Skeletal muscle cell (primary cell): ENCODE measurements at regions not wholly inside any gene's neighbourhood (a gene's known extent, or its start where the extent isn't known, plus 50 kb on each side); places are given as distances from the start of the nearest gene placed in this dataset.
"Not testable (repeated sequence)": the region's sequence is repeated elsewhere in the genome, so short reads cannot be mapped to it uniquely, and the experiment has no call there.

ENCODE experiments used
- DNase-seq: peaks from one replicate; pipeline ENCODE4 v3.0.0-alpha.2; 2010; ENCODE audit warnings: low read depth
- H3K4me3 ChIP-seq: 2 replicates; pipeline ENCODE4 v1.5.1; 2011; ENCODE audit warnings: low read depth, mild to moderate bottlenecking, control low read depth, low read length, moderate library complexity

DNA sequence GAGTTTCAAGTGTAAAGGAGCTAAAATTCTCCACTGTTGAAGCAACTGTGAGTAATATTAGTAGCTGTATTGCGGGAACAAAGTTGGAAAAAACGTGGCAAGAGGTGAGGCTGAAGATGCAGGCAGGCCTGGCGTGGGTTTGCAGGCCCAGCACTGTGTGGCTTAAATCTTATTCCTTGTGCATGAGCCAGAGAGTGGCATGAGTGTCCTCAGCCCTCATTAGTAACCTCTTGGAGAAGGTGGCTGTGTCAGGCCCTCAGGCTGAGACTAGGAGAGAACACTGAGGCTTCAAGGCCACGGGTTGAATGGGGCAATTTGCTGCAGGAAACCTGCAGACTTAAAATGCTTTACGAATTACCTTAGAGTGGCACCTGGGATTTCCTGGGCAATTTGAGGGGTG is 372.7 kb upstream of the CITED2 start:
- DNase-seq = no peak
- no peak overlapping the region for H3K4me3 ChIP-seq

DNA sequence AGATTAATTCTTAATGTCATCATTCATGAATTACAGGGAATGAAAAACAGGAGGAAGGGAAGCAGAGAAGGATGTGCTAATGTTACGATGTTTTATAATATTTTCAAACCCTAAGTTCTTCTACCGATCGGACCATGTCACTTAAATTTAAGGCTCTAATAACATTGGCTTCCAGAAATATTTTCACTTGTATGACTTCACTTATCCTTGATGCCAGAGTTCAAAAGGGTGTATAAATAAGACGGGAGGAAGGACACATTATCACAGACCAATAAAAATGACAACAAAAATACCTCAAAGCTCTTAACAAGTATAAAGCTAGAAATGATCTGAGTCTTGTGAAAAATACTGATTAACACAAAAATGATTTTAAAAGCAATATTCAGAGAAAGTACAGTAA is 370.4 kb upstream of the CITED2 start:
- no peak overlapping the region for H3K4me3 ChIP-seq
- DNase-seq = no peak

DNA sequence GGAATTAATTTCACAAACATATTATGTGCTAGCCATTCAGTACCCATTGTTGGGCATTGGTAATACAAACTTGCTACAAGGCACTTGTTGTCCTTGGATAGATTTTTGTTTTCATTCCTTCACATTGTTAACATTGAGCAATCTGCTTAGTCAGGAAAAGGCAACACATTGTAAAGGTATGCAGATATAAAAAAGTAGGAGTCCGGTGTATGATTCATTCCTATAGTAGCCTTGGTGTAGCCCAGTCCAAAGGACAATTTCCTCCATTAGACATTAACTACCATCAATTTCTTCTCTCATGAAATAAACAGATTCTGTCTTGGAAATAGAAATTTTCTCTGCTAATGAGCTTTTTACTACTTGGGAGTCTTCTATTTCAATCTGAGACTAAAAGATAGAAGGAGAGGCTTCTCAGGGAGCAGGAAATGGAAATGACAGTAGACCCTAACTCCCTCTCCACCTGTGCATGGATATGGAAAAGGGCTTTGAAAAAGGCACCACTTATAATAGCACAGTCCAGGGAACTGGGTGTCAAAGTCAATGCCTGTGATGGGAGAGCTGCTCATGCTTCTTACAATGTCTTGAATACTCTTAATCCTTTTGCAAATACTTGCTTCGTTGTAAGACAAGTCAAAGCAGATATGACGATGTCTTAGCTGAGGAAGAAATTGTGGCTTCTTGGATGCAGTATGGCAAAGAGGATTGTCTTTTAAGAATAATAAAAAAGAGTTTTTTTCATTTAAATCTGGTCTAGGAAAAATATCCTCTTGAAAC is 369.4 kb upstream of the CITED2 start:
- peak; percentile 88 for DNase-seq
- H3K4me3 ChIP-seq = no peak overlapping the region

DNA sequence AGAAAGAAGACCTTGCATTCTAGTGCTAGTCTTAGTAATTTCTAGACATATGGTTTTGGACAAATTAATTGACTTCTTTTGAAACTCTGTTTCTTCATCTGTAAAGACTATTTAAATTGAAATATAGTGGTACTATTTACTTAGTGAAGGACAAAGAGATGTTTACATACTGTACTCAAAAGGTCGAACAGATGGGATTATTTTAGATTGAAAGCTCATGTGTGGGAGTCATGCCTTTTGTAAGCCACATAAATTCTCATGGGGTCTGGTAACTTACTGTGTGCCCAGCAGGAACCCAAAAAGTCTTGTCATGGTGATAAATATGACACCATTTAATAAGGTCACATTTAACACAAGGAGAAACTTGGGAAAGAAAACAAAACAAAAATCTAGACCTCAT is 368.2 kb upstream of the CITED2 start:
- no peak overlapping the region for H3K4me3 ChIP-seq
- no peak for DNase-seq

DNA sequence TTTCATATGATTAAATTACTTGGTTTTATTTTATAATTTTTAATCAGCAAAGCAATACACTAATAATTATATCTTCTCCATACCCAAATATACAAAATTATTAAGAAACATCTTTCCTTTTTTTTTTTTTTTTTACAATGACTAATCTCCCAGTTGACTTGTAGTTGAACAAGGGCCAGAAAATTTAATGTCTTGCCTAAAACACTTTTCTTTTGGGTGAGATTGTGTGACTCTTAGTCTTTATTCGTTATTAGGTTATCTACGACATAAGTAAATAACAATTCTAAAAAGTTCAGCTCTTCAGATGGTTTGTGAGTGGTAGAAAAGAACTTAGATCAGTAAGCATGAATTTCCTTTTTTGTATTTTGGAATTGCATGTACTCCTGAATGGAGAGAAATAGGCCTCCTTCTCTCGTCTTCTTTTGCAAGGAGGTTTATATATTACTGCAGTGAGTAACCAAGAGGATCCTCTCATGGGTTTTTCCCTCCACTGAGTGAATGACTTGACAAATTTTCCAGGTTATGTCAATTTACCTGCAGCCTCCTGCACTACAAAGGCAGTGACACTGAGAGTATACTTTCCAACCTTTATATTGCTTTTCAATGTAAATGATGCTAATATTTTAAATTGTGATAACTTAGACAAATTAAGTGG is 364.5 kb upstream of the CITED2 start:
- no peak overlapping the region for H3K4me3 ChIP-seq
- no peak for DNase-seq

DNA sequence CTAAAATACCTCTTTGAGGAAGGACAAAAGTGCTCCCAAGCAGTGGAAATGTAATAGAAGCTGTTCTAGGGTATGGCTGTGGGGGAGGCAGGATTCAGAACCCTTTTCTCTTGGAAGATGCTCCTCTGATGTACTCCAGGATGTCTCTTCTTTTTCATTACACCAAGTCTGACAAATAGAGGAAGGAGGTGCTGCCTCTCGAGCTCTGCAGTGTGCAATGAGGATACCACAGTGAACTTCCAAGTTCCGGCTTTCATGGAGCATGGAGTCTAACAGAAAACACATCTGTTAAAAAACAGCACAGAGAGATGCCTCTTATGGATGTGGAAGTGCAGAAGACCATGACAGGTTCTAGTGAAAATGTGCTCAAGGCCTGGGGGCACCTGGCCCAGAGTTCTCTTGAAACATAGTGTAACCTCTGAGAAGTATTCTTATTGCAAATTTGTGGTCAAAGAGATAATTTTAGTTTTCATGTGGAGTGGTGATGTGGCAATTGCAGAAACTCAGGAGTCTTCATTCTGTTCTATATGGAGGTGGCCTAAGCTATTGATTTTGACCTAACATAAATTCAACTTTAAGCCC is 362.0 kb upstream of the CITED2 start:
- no peak overlapping the region for H3K4me3 ChIP-seq
- no peak for DNase-seq

DNA sequence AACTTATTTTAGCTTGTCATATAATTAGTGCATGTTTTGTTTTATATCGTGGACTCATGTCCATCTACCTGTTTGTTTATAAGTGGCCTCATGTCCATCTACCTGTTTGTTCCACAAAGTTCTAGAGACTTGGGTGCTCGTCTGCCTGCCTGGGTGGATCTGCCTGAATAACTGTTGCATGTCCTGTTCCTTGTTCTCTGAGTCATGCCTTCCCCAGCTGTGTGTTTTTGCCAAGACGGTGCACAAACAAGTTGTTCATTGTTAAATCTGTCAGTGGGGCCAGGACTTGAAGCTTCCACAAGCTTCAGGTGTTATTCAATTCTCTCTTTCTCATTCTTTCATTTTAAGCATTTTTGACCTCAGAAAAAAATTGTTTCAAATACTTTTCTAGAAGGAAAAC is 358.0 kb upstream of the CITED2 start:
- DNase-seq = peak; percentile 64

DNA sequence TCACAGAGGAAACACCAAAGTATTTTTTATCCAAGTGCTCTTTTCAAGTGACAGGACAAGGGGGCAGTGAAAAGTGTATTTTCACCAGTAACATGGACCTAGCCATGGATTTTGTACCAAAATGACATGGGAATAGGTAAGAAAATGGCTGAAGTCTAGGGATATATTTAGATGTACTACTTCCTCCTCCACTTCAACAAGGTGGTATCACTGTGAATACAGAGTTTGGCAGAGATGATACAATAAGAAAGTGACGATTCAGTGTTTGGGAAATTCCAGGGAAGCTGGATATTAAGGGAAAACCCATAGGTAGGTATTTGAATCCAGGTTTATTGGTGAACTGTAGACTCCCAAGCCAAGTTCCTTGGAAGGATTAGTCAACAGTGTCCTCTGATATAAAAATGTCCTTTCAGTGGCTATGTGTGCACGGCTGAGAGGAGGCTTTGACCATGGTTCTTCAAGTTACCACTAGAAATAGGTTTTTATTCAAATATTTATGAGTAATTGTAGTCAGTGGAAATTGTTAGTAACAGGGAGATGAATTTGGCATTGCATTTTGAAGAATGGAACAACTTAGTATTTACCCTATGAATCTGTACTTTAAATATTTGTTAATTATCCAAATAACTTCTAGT is 356.0 kb upstream of the CITED2 start:
- no peak for DNase-seq
- no peak overlapping the region for H3K4me3 ChIP-seq

More for the DNA sequence above, 358.0 kb upstream of the CITED2 start:
- H3K4me3 ChIP-seq = no peak overlapping the region

DNA sequence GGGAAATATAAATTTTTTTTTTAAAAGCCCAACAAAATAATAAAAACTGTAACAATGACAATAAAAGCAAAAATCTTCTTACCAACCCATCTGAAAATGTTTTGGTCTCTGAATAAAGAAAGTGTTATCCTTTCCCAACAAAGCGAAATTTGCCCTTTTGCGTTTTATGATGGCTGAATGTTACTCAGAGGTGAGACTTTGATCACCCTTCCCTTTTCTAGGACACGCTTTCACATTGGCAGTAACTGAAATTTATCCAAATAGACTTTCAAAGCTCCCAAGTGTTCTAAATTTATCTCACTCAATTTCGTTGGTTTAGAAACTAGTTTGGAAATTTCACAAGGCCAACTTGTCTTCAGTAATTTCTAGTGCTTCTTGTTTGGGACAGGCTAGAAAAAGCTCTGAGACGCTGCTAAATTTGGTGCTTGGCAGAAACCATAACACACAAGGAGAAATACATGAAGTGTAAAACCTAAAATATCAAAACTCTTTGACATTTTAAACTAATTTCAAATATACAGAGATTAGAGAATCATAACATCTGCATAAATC is 354.5 kb upstream of the CITED2 start:
- DNase-seq = no peak
- H3K4me3 ChIP-seq = no peak overlapping the region

DNA sequence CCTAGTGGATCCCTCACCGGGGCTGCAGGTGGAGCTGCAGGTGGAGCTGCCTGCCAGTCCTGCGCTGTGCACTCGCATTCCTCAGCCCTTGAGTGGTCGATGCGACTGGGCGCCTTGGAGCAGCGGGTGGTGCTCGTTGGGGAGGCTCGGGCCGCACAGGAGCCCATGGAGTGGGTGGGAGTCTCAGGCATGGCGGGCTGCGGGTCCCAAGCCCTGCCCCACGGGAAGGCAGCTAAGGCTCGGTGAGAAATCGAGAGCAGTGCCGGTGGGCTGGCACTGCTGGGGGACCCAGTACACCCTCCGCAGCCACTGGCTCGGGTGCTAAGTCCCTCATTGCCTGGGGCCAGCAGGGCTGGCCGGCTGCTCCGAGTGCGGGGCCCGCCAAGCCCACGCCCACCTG is 351.8 kb upstream of the CITED2 start:
- not testable (repeated sequence) for DNase-seq, H3K4me3 ChIP-seq

DNA sequence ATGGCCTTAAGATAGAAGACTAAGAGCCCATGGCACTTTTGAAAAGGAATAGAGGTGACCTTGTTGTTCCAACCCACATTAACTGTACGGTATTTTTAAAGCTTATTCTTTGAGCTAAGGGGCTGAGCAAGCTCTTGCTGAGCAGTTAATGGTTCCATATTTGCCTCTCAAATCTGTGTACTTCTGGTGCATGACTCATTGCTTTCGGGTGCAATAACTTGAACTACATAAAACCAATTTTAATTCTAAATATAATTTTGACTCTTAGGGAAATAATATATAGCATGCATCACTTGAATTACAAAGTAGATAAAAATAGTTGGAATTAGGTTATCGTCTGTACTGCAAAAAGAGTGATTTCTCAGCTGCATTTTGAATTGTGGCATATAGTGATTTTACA is 348.1 kb upstream of the CITED2 start:
- no peak for DNase-seq

DNA sequence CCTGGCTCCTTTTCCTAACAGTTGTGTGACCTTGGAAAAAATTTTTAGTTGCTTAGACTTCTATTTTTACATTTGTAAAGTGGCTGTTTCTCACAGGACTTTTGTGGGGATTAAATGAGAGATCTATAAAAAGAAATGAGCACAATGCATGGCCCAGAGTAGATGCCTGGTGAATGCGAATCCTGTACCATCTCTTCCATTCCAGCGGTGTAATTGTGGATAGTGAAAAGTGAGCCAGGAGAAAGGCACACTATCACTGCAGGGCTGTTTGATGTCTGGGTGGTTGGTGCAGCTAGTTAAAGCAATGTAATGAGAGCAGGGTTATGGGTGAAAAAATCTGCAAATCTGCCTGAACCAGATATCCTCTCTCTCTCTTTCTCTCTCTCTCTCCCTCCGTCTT is 347.5 kb upstream of the CITED2 start:
- DNase-seq = no peak
- no peak overlapping the region for H3K4me3 ChIP-seq

More for the DNA sequence above, 348.1 kb upstream of the CITED2 start:
- no peak overlapping the region for H3K4me3 ChIP-seq

DNA sequence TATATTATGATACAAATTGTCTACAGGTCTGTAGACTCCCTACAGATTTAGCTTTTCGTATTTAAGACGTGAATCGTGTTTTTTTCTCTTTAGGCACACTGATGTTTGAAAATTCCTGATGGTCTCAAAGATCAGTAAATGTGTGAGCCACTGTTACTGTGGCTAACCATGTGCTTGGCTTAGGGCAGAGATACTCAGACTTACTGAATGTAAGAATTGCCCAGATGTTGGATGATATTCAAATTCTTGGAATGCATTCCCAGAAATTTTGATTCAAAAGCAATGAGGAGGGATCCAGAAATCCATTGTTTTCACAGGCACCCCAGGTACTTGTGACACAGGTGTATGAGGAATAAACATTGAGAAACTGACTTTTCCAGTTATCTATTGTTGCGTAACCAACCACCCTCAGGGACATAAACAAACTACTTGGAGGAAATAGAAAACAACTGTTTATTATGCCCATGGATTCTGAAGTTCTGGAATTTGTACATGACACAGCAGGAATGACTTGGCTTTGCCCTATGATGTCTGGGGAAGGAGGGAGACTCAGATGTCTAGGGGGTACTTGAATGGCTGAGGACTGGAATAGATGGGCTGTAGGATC is 339.6 kb upstream of the CITED2 start:
- no peak overlapping the region for H3K4me3 ChIP-seq
- no peak for DNase-seq

DNA sequence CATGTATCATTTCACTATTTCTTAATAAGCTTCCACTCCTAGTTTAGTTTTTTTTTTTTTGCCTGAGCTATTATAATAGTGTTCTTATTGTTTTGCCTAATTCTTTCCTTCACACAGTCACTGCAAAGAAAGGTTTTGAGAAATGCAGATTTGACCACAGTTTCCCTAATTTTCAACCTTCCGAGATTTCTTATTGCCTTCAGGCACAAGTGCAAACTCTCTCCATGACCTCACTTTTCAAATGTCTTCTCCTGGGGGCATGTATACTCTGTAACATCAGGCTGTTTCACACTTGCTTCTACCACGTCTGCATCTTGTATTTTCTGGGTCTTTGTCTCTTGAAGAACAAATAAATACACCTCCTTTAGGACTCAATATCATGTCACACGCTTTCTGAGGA is 339.0 kb upstream of the CITED2 start:
- no peak overlapping the region for H3K4me3 ChIP-seq
- no peak for DNase-seq

DNA sequence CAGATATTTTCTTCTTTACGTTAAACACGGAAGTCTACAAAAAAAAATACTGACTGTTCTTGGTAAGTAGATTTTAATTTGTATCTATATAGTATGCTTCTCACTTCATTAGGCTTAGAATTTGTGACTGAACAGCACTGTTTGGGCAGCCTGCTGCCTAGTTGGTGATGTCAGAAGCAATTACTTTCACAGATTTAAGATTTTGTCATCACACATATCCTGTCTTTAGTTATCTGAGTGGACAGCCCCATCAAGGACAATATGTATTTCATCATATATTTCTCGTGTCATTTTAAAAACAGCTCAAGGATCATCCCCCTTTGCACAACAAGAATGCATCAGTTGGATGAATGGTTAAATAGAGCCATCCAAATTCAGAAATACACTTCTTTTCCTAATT is 338.4 kb upstream of the CITED2 start:
- no peak for DNase-seq

DNA sequence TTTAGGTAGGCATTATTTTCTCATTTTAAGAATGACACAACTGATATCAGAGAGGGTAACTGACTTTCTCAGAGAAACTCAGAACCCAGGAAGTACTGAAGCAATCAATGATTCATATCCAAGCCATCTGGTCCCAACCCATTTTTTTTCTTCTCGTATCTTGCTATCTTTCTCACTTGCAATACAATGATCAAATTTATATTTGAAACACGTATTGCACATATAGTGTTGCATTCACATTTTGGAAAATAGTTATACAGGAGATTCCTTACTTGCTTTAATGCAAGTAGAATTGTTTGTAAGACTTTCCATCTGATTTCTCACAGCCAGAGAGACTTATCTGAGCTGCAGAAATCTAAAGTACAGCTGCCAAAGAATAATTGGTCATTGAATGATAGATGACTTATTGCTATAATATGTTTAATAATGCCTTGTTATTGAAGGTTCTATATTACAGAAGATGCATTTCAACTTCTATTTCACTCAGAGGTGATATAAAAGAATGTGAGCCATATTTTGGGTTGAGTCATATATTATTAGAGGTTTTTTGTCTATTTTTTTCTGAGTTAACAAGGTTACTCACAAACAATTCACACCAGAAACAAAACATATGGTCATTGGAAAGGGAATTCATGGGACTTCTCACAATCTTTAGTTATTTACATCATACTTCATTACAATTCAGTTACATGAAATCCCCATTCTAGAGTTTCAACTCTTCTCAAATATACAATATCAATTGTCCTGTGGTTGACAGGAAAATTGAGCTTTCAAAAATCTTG is 337.5 kb upstream of the CITED2 start:
- no peak for DNase-seq
- H3K4me3 ChIP-seq = no peak overlapping the region

More for the DNA sequence above, 338.4 kb upstream of the CITED2 start:
- H3K4me3 ChIP-seq = no peak overlapping the region

DNA sequence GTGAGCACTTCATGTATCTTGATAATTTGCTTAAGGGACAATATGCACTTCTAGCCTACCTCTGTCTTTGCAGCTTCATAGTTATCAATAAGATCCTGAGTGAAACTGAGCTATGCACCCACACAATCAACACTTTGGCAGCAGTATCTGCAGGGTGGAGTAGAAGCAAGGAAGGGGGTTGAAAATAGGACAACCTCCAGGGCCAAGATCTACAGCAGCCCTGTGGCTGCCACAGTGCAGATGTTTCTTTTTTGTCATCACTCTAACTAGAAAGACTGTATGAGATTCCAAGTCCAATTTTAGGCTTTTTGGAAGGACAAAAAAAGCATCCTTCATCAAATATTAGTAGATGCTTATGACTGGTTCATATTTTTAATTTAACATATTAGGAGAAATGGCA is 336.1 kb upstream of the CITED2 start:
- no peak for DNase-seq
- no peak overlapping the region for H3K4me3 ChIP-seq

DNA sequence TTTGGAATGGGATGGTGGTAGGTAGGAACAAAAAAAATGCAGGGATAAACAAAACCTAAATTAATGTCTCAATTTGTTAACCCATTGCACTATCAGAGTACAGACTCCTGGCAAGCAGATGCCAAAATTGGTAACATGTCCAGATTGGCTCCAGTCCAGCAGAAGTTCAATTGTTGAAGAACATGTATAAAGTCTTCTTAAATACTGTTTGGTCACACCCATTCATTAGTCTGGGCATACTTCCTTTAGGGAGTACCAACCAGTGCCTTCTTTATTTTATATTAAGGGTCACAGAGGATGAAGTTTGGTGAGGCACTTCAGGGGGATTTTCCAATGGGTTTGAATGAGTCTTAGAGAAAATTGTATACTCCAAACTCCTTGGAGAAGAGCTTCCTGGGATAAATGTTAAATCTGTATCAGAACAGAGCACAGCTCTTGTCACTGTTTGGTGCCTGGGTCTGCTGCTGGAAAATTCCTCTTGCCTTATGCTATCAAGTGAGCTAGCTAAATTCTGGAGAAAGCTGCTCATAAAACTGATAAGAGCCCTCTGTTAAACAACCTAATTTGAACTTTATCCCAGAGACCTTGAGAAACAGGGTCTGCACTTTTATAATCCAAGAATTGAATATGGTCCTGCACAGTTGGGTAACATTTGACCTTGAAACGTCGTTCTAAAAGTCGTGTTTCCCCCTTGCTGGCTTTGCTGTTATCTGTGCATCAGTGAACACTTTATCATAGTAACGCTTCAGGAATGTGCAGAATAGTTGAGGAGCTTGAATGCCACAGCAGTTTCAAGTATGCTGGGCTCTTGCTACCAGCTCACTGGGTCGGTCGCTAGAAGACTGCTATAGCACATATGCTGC is 334.1 kb upstream of the CITED2 start:
- no peak overlapping the region for H3K4me3 ChIP-seq
- peak; percentile 65 for DNase-seq
